SIG-M5 treated with dmso at 0.1 percent for 504 hours (cell line): ENCODE measurements at regions not wholly inside any gene's neighbourhood (a gene's known extent, or its start where the extent isn't known, plus 50 kb on each side); places are given as distances from the start of the nearest gene placed in this dataset.
A peak's percentile ranks its signal among the peaks of the same experiment; 100 is the strongest.

Experiments used
- DNase-seq: peaks from one replicate; lab custom pipeline; 2025; ENCODE audit not compliant: unreplicated experiment; lab: John Stamatoyannopoulos, UW

GRCh38 chr6:2384528-2384927 lies 139.1 kb upstream of the GMDS start:
- DNase-seq, result no peak

GRCh38 chr6:2381872-2382661 lies 136.7 kb upstream of the GMDS start:
- no peak for DNase-seq

DNA sequence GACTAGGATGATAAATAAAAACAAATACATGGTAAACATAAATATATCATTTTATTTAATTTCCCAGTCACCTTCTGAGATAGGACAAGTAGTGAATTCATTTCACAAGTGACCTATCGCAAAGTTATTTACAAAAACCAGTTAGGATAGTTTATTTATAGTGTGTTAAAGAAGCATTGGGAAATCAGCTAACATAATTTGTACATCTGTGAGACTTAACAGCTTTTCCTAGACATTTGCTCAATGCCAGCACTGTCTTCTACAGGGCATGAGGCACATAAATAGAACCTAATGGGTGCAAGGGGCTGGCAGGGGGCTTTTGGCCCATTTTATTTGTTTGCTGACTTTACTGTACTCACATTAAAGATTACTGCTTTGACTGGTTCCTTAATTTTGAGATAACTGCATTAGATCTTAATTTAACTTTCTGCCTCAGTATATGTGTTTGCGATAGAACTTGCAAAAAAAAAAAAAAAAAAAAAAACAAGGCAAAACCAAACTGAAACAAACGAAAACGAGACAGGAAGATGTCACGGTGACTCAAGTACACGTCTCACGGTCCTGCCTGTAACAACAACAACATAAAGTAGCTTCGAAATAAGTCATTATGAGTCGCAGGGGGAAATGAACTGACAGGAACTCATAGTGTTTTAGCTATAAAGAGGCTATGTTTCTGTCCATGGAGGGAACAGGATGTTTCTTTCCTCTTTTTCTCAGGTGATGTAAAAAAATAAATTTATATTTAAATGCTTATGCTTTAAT lies 133.7 kb upstream of the GMDS start:
- DNase-seq, result no peak

DNA sequence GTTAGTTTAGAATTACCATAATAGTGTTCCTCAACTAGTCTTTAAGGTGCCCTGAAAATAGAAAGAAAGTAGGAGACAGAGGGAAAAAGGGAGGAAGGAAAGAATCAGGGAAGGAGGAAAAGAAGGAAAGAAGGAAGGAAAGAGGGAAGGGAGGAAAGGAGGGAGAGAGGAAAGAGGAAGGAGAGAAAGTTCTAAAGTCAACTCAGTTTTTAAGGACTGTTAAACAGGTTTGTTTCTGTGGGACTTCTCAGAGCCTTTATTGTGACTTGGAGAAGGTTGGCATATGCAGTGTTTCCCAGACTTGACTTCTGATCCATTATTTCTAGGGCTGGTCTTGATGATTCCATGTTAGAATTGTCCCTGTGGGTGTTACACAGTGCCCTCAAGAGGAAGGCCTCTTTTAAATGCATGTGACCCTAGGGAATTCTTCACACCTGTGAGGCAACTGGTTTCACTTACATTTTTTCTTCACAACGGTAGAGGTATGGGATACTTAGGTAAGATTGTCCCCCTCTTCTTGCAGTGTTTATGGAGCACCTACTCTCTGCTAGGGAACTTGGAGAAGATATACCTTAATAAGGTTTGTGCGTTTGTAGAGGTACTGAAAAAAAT lies 132.7 kb upstream of the GMDS start:
- no peak for DNase-seq

- no peak for DNase-seq
Measured at GRCh38 chr6:2376429-2377355, 131.3 kb upstream of the GMDS start.

DNA sequence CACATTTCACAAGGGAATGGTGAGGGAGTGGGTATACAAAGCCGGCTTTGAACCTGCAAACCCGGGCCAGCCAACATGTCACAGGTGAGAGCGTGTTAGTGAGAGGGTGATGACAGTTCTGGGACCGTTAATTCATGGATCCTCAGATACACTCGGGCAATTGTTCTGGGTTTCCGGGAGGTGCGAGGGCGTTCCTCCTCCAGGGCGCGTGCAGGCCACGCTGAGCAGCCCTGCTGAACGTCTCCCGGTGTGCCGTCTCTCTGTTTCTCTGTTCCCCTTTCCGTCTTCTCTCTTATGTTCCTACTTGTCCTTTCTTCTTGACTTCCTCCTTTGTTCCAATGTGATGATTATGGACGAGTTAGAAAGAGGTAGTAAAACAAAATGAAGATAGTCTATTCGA lies 130.0 kb upstream of the GMDS start:
- DNase-seq, result no peak

- DNase-seq, result no peak
Measured at GRCh38 chr6:2369606-2370005, 124.2 kb upstream of the GMDS start.

- no peak for DNase-seq
Measured at GRCh38 chr6:2363211-2363610, 117.8 kb upstream of the GMDS start.

DNA sequence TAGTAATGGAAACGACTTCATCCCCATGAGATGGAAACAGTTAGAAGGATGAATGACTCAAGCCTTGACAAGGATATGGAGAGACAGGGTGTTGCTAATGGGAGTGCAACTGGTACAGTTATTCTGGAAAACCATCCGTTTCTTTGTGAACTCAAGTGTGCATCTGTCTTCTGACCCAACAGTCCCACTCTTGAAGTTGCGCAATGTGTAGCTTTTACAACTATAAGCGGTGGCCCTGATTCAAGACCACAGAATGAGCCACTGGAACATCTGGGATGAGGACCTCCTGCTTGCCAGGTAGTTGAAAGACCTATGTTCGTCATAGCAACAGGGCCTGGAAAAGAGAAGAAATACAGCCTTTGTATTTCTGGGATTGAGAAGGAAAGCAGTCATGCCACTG lies 115.8 kb upstream of the GMDS start:
- no peak for DNase-seq

- DNase-seq, result no peak
Measured at GRCh38 chr6:2360716-2361115, 115.3 kb upstream of the GMDS start.

DNA sequence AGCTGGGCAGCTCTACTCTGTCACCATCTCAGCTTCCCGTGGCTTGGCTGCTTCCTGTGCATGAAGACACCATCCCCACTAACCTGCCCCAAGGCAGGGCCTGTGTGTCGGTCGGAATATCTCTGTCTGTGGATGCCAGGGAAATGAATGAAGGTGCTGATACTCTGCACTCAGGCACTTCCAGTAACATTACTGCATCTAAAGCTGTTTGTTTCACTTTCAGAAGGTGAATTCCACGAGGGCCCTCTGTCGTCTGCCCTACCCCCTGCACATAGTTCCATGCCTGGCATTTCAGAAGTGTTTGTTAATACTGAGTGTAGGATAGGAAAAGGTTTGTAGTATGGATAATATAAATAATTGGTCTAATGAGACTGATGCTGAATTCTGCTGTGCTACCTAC lies 114.7 kb upstream of the GMDS start:
- DNase-seq, result no peak

- DNase-seq, result no peak
Measured at GRCh38 chr6:2355150-2355549, 109.7 kb upstream of the GMDS start.

GRCh38 chr6:2354138-2354491 lies 108.7 kb upstream of the GMDS start:
- DNase-seq, result no peak

- DNase-seq, result peak; percentile 55
Measured at GRCh38 chr6:2353412-2354137, 108.2 kb upstream of the GMDS start.

DNA sequence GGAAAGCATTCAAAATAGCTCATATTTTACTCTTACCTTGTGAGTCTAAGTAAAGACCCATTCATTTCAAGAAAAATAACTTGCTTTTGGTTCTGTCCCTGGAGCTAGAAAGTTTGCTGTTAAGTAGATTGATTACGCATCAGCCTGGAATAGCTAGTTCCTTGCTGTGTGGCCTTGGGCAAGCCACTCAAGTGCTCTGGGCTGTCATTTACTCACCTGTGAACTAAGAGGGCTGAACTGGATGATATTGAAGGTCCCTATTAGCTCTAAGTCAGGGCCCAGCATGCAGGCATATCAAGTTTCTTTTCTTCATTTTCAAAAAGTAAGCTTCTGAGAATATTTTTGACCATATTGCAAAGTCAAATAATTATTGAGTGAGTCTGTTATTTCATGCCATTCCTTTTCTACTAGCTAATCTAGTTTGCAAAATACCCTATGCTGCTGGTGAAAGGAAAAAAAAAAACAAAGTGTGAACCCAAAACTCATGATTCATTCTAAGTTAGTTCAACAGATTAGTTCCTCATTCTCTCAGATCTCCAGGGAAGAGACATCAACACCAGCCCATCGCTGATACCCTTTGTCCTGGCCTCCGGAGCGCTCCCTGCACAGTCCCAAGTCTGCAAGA lies 106.5 kb upstream of the GMDS start:
- DNase-seq, result no peak

- DNase-seq, result no peak
Measured at GRCh38 chr6:2351090-2351489, 105.7 kb upstream of the GMDS start.

DNA sequence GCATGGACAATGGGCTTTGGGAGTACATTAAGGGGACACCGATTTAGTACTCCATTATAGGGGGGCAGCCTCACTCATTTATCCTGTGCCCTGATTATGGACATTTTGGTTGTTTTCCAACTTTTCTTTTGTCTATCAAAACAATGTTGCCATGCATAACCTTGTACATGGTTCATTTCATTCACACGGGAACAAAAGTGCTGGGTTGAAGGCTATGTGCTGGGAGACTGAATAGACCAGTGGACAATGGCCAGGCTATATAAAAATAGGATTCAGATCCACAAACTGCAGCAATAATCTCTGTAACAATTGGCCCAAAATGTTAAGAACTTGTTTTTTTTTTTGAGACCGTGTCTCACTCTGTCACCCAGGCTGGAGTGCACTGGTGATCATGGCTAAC lies 100.7 kb upstream of the GMDS start:
- no peak for DNase-seq

DNA sequence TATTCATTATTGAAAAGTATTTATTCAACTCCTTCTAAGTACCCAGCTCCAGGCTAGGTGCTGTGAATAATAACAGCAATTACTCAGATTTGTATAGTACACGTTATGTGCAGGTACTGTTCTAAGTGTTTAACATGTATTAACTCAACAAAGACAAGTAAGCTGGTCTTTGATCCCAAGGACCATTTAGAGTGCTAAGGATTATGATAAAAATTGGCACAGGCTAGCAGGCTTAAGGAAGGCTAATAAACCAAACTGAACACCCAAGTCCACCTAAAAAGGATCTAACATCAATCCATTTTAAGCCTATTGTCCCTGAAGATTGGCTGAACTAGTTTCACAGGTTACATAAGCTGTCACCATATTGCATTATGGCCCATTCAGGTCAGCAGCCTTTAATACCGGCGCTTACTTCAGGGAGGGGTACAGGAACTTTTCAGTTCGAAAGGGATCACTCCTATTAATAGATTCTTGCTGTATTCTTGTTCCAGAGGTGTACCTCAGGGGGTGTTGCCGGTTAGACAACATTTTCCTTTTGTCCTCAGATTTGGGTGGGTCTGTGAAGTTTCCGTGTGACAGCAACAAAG lies 99.0 kb upstream of the GMDS start:
- DNase-seq, result no peak

DNA sequence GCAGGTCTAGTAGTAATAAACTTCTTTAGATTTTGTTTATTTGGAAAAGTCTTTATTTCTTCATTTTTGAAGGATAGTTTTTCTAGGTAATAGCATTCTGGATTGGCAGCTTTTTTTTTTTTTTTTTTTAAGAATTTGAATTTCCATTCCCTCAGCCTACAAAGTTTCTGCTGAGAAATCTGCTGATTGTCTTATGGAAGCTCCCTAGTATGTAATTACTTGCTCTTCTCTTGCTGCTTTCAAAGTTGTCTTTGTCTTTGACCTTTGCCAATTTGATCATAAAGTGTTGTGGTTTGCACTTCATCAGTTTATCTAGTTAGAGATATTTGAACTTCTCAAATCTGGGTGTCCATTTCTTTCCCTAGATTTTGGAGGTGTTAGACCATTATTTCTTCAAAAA lies 82.2 kb upstream of the GMDS start:
- DNase-seq, result no peak
